Stimulated activated CD4-positive, alpha-beta T cell treated with anti-CD3 and anti-CD28 coated beads, TNF-alpha, amount 100 ng/mL, for 48 hours (primary cell): ENCODE measurements at regions not wholly inside any gene's neighbourhood (a gene's known extent, or its start where the extent isn't known, plus 50 kb on each side); places are given as distances from the start of the nearest gene placed in this dataset.

Source experiments
- DNase-seq, 3 donors: peaks; one replicate each; pipeline ENCODE4 v3.0.0-alpha.2; 2020; ENCODE audit warnings: low read depth in 3 of 3

DNA sequence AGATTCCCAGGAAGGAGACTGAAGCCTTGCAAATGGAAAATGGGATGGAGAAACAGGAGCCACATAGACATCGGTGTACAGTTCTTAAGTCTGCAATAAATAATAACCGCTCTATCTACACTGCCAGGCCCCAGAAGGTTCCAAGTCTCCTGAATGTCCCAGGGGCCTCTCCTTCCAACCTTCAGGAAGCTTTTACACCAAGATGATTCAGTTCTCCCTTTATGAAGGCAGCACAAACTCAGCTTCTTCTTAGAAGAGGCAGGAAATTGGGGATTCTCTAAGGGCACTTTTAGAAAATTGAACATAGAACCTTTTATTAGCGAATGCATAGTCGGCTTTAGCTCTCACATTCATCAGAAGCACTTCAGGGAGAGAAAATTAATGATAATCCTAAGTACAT lies 130.8 kb upstream of the LYZL1 start:
- no peak for DNase-seq

DNA sequence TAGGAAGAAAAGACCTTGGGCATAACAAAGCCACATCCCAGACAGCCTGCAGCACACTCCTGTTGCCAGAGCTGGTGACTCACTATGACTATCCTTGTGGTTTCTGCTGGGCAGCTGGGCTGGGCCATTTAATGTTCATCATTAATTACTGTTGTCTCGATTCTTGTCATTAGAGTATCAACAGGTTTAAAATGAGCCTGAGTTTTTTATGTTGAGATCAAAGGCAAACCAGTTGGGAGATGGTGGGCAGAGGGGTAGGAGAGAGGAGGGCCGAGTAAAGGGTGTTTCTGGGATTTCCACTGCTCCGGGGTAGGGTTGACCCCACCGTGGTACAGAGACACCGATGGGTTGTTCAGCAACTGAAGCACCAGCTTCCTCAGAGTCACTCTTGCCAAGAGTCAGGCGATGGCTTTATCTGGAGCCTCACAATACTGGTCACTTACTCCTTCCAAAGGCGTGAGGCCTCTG lies 128.7 kb upstream of the LYZL1 start:
- no peak for DNase-seq

DNA sequence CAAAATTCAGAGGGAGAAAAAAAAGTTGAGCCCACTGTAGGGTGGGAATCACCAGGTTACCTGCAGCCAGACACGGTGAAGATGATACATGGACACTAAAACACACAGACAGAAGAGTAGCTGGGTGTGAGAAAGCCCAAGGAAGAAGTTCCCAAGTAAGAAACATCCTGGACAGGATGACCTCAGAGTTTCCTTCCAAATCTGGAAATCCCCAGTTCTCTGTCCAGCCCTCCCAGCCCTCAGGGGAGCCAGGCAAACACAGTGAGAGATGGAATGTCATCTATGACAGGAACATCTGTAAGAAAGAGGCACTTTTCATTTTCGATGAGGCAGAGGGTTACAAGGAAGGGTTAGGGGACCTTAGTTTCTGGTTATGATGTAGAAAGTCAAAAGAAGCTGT lies 125.1 kb upstream of the LYZL1 start:
- DNase-seq: no peak

DNA sequence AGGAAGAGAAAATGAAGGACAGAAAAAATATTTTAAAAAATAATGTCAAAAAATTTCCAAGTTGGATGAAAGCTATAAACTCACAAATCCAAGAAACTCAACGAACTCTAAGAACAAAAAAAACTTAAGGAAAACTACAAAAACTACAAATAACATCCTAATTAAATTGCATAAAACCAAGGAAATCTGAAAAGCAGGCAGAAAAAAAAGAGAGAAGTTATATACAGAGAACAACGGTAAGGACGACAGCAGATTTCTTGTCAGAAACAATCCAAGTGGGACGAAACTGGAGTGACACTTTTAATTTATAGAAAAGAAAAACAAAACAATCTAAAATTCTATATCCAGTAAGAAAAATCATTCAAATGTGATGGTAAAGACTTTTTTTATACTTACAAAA lies 122.2 kb upstream of the LYZL1 start:
- no peak for DNase-seq

DNA sequence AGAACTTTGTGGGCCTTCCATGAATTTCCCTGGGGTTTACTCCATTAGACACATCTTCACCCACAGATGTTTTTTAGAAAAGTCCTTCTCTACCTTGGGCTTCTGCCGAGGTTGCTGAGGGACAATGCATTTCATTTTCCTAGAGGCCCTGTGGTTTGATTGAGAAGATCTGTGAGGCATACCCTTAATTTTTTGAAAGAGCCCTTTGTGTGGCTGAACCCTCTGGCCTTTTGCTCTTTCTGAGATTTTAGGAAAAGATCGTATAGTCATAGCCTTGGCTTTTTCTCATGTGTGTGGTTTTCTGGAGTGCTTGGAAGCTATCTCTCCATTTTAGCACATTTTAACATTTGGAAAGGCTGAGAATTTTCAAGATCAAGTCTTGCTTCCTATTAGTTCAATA lies 119.8 kb upstream of the LYZL1 start:
- DNase-seq: no peak

DNA sequence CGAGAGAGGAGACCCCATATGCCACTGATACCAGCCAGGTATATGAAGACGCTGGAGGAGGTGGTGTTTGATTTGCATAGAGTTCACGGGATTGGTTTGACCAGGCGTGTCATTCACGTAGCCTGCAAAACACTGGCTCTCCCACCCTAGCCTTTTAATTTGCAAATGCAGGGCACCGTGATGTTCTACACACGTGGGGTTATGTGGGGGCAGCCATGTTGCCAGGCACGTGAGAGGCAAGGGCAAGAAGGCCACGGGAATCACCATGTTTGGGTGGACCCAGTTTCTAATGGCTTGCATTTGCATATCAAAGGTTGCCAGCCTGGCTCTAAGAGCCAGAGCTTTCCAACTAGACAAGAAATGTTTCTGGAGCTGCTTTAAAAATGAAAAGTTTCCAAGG lies 117.2 kb upstream of the LYZL1 start:
- DNase-seq: no peak

DNA sequence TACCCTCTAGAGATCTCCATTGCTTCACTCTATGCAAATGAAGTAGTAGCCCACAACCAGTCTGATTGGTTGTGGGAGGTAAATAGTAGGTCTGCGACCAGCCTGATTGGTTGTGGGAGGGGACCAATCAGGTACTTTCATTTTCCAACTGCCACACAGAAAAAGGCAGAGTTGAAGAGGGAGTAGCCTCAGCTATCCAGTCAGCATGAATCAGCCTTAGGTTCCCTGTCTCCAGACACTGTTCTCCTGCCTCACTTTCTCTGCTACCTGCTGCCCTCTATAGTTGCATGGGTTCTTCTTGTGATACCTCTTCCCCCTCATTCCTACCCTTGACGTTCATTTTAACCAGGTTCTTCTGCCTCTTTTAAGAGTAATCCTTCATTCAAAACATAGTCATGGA lies 114.5 kb upstream of the LYZL1 start:
- DNase-seq: no peak

DNA sequence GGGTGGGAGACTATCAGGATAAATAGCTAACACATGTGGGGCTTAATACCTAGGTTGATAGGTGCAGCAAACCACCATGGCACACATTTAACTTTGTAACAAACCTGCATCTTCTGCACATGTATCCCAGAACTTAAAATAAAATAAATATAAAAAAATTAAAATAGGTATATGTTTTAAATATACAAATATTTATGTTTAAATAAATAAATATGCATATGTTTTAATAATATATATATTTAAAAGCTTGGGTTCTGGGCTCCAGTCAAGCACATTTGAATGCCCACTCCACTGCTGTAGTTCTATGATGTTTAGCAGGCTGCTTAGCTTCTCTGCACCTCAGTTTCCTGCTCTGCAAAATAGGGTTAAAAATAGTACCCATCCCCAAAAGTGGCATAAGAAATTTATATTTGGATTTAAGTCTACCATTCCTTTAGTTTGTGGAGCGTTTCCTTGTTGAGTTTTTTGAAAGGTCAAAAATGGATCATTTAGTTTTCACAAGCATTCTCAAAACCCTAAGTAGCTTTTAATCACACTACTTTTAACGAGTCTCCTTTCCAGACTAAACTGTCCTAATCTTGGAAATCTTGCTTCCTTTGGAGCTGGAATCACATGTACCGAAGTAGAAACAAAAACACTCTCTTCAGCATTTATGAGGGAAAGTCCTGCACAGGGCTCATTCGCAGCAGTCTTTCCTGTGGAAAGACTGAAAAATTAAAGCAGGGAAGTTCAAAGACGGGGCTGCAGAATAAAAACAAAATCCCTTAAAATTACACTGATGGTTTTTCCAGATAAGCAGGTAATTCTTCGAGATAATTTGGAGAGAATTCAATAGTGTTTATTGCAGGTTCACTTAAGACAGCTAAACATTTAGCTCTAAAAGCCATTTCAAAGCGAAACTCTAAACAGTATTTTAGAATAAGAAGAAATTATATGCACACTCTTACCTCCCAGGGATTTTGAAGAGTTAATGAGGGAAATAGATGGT lies 111.7 kb upstream of the LYZL1 start:
- no peak for DNase-seq

DNA sequence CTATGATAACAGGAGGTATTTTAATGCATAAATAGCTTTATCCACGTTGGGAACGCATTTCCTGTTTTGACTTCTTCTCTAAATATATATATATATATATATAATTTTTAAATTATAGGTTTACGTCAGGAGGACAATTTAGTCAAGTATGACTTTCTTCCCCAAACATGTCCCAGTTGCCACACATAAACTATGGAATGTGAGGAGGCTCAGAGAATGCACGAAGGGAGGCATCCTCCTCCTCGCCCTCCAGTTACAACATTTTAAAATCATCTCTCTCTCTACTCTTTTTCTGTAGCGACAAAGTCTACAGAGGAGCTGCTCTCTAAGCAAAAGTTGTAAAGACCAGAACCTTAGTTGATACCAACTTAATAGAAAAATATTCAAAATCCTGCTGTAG lies 106.9 kb upstream of the LYZL1 start:
- no peak for DNase-seq

DNA sequence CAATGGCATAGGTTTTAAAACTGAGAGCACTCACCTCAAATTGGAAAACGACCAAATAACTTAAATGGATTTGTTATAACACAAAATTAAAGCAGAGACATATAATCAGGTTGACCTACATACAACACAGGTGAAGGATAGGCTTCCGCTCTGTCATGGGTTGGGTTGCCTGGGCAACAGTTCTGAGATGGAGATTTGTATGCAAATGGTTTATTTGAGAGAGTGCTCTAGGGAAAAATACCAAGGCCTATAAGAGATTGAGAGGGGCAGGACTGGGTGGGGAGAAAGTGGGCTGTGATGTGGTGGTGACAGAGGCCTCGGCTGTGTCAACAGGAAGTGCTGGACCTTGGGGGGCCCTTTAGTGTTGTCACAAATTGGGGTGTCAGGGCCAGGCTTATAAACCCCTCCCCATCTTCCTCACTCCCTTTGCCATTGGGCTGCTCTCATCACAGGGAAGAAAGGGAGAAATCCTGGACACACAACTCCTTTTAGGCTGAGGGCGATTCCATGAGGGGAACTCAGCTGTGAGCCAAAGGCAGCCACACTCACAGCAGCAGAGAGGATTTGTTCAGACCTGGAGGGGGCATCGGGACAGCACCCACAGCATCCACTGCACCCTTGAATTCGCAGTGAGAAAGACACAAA lies 105.4 kb upstream of the LYZL1 start:
- DNase-seq: no peak

DNA sequence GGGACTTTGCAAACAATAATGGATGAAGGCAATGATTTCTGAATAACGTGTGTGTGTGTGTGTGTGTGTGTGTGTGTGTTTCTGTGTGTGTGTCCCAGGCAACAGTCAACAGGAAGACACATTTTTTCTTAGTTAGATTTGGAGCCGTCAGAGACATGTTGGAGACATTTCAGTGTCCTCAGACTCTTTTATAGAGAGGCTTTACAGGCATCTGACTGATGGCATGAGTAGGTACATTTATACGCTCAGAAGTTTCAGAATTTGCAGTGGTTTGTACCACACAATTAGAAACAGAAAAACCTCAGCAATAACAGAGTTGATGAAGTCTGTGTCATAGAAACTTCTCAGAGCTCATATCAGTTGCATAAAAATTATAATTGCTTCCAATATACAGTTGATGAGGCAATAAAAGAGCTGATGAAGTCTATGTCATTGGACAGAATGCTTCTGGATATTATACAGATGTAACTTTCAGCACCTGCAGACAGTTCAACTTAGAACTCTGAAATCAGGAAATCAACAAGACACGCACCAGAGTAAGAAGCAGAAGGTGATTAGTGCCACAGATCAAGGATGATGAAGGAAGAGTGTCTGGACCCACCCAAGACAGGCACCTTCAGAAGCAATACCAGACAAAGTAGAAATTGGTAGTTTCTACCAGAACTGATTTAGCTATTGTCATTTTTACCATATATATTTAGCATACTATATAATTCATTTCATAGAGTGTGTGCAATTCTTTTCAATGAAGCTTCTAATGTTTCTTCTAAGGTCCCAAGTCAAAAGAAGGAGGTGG lies 104.5 kb upstream of the LYZL1 start:
- DNase-seq: no peak

DNA sequence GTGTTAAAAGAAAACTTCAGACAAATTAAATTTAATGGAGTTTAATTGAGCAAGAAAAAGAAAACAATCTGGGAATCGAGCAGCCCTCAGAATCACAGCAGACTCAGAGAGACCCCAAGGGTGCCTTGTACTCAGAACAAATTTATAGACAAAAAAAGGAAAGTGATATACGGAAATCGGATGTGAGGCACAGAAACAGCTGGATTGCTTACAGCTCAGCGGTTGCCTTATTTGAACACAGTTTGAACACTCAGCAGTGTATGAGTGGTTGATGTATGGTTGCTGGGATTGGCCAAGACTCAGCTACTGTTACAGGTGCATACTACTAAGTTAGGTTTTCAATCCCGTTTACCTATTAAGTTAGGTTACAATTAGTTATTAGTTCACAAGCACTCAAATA lies 103.8 kb upstream of the LYZL1 start:
- DNase-seq: no peak

DNA sequence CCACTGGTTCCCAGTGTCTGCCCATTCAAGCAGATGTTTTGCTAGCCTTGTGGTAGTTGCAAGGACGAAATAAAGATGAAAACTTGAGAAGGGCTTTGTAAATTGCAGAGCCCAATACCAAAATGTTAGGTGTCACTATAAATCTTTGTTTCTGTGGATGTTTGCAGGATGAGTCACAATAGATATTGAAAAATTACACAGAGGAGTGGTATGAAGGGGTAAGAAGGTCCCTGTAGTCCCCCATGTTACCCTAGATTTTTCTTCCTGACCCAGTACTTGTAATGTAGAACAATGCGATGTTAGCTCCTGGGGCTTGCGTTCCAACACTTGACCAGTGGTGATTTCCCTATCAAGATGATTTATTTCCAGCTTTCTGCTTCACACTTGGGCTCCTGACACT lies 102.6 kb upstream of the LYZL1 start:
- no peak for DNase-seq

DNA sequence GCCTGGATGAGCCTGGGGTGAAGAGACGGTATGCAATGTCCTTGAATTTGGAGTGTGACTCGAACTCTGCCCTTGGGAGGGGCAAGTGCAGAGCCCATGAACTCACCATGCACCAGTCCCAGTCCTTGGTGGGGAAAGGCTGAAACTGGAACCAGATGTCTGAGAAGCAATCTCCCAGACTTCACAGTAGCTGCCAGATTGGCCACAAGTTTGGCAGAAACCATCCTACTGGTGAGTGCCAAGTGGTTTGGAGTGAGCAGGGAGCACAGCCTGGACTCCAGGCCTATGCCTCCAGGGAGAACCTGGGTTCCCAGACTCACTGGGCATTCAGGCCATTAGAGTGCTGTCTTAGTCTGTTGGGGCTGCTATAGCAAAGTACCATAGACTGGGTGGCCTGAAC lies 99.6 kb upstream of the LYZL1 start:
- no peak for DNase-seq

DNA sequence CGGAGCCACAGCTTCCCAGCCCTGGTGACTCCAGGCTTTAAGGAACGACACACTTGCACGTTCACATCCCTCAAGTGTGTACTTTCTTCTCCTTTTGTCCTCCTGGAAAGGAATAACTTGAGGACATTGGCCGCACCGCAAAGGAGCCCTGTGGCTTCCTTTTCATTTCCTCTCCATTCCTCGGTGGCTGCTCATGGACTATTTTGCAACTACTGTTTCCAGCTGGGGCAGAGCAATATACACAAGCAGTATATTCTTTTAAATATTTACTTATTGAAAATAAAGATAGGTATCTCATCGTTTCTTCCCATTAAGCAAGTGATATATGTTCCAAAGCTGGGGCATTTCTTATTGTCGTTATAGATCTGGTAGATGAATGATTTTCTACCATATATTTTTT lies 97.2 kb upstream of the LYZL1 start:
- no peak for DNase-seq

DNA sequence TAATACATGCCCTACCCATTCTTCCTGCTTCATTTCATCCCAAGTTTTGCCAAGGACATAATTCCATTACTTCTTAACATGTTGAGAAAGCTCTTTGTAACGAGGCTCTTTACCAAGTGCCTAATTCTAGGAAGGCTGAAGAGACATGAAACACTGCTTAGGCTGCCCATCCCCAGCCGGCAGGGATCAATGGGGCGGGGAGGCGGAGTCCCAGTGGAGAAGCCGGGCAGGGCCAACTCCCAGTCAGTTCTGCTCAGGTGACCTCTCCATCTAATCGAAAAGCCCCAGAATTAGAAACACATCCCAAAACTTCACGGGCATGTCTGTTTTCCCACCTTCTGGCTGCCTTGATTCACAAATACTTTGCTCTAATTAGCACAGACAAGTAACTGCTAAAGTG lies 89.5 kb upstream of the LYZL1 start:
- DNase-seq: no peak

DNA sequence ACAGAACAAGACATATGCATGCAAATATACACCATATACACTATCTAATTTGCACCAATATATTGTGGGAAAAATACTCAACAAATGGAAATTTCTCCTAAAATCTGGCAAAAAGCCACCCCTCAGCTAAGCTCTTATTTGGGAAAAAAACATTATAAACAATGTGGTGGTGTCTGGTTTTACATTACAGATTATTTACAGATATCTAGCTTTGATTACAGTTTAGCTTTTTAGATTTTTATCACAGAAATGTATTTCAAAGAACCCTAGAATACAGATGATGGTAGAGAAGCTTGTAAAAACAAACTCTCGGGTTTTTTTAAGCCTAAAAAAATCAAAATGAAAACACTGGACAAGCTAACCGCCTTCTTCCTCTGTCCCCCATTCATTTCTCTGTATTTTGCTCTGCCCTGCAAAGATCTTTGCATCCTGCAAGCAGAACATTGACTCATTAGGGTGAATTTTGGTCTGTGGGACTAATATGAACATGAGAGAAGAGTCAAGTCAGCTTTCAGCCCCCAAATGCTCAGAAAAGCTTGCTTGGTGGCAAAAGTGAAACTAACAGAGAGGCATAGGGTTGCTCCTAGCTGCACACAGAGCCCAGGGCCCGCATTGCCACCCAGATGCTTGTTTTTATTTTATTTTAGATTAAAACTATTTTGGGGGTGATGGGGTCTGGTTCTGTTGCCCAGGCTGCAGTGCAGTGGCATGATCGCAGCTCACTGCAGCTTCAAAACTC lies 88.8 kb upstream of the LYZL1 start:
- no peak for DNase-seq

DNA sequence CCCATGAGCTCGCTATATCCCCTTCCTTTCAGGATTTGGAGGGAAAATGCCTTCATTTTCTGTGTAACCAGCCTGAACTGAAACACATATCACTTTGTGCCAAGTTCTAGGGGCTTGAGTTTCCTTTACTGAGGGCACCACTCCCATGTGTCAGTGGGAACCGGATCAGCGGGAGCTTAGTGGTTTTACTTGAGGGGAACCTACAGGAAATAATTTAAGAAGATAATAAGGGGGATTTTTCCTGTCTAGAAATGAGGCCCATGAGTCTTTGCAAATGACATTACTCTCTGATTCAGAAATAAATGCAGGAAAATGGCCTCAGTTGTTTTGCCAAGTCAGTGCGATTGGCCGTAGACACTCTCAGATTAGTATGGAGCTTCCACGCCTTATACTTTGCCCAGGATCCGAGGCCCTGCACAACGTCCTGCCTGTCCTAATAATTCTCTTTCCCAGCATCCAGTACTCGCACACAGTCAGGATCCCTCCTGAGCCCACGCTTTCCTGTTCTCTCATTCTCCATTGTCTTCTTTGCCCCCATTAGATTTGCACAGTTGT lies 86.4 kb upstream of the LYZL1 start:
- DNase-seq: no peak

DNA sequence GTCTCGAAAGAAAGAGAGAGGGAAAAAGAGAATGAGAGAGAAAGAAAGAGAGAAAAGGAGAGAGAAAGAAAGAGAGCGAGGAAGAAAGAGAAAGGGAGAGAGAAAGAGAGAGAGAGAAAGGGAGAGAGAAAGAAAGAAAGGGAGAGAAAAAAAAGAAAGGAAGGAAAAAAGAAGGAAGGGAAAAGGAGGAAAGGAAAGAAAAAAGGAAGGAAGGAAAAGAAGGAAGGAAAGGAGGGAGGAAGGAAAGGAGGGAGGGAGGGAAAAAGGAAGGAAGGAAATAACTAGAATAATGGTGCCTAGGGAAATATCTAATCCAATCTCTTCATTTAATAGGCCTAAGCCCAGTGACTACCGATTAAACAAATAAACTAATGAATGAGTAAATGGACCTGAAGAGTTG lies 85.4 kb upstream of the LYZL1 start:
- DNase-seq: no peak

DNA sequence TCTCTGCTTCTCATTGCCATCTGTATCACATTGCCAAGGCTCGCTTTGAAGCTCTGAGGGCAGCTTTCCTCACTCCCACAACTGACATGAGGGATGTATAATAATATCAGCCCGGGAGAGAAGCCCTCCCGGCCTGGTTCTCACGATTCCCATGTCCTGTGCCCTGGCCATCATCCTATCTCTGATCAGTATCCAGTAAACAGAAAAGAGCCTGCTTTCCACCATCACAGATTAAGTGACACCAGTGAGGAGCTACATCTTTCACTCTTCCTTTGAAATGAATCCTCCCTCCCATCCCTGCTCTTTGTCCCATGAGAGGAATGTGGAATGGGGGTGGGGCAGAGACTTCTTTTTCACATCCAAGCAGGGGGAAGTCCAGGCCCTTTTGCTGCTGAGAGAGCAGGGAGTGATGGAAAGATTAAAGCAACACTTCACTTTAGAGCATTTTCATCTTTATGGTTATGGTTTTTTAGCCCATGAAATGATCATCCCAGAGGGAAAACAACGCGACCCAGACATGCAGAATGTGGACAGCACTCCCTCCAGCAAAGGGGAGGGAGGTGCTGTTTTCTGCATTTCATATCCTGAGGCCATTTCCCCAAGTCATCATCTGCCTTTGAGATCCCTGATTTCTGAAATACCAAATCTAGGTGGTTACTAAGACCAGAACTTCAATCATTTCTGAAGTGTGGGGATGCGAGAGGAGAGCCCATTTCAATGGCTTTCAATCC lies 84.6 kb upstream of the LYZL1 start:
- DNase-seq: no peak

DNA sequence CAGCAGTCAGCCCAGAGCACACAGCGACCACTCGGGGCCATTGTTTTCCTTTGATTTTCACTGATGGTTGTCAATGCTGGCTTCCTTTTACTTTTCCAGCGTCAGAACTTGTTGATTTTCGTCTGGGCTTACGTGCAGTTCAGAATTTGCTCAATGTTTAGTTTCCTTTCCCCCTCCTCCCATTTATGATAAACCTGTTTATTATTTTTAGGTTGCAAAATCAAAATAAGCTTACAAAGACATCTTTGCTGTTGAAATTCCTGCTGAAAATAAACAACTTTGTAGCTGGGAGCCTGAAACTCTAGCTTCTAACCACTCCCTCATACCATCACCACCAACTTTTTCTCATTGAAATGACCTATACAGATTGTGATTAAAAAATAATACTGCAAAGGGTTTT lies 83.1 kb upstream of the LYZL1 start:
- DNase-seq: no peak
